Gastrocnemius medialis (tissue), 4 donors: ENCODE measurements at regions not wholly inside any gene's neighbourhood (a gene's known extent, or its start where the extent isn't known, plus 50 kb on each side); places are given as distances from the start of the nearest gene placed in this dataset.

Source experiments
- ATAC-seq, 2 donors: fragments of 150-250 bp; one replicate each; pipeline ENCODE4 v1.9.1; 2016
- DNase-seq, 2 donors: peaks; one replicate each; pipeline ENCODE4 v3.0.0-alpha.2; 2019
- H3K27ac ChIP-seq, 4 donors: fragments of 200-600 bp; sonication (generic); 1 replicate in 1 of 4; 2 replicates in 3 of 4; pipeline ENCODE4 v1.5.1; 2016 to 2018; ENCODE audit warnings: mild to moderate bottlenecking in 2 of 4, moderate library complexity in 1 of 4
- H3K27me3 ChIP-seq, 3 donors: fragments of 200-600 bp; sonication (generic) in 2 of 3; 1 replicate in 1 of 3; 2 replicates in 2 of 3; pipeline versions ENCODE4 v1.5.1 to v1.6.0; 2016 to 2019; ENCODE audit warnings: mild to moderate bottlenecking in 1 of 3, moderate library complexity in 1 of 3
- H3K36me3 ChIP-seq, 2 donors: fragments of 200-600 bp; sonication (generic) in 1 of 2; one replicate each; pipeline ENCODE4 v1.5.1; 2017 to 2018
- H3K4me1 ChIP-seq, 2 donors: fragments of 200-600 bp; sonication (generic) in 1 of 2; one replicate each; pipeline ENCODE4 v1.5.1; 2016 to 2017; ENCODE audit warnings: mild to moderate bottlenecking in 2 of 2
- H3K4me3 ChIP-seq, 4 donors: fragments of 200-600 bp; sonication (generic) in 3 of 4; 1 replicate in 1 of 4; 2 replicates in 3 of 4; pipeline ENCODE4 v1.5.1; 2016 to 2019; ENCODE audit warnings: mild to moderate bottlenecking in 2 of 4
- H3K9me3 ChIP-seq, 3 donors: fragments of 200-600 bp; sonication (generic) in 2 of 3; 1 replicate in 1 of 3; 2 replicates in 2 of 3; pipeline ENCODE4 v1.5.1; 2016 to 2019
- POLR2A ChIP-seq, 2 donors: fragments of 450-650 bp; IDR thresholded peaks; one replicate each; pipeline ENCODE4 v1.6.1; 2017; ENCODE audit warnings: antibody characterized with exemption in 2 of 2, mild to moderate bottlenecking in 2 of 2, moderate library complexity in 2 of 2
- in situ Hi-C, 4 donors: fragments of 200-750 bp; cut with MboI; loops; one replicate each; pipeline versions ENCODE4 v1.15.0 to v1.8.0; 2017; ENCODE audit warnings: low sequenced_read_pairs in 4 of 4
- intact Hi-C: fragments of 100-400 bp; cut with DNase I; formaldehyde crosslinking; loops from one replicate; pipeline ENCODE4 v1.15.1; 2023; ENCODE audit warnings: low total_unique reads
- TF ChIP-seq, protein P1 (sequence below), 5 experiments: fragments of 450-650 bp in 3 of 5; fragments of 200-600 bp in 2 of 5; sonication (generic) in 2 of 5; IDR thresholded peaks in 4 of 5; conservative IDR thresholded peaks in 1 of 5; 1 replicate in 4 of 5; 2 replicates in 1 of 5; pipeline ENCODE4 v1.5.1; 2016 to 2019; ENCODE audit warnings: antibody characterized with exemption in 5 of 5, mild to moderate bottlenecking in 3 of 5, moderate library complexity in 3 of 5

GRCh38 chr11:103727262-103727661 is 309.2 kb upstream of the DDI1 start:
- DNase-seq = no peak
- no peaks in the 10 kb centered on the region for H3K4me1 ChIP-seq
- no peak overlapping the region for H3K4me3 ChIP-seq
- in situ Hi-C loops = no loop called here
- intact Hi-C loops = no loop called here
- TF ChIP-seq, protein P1, sequence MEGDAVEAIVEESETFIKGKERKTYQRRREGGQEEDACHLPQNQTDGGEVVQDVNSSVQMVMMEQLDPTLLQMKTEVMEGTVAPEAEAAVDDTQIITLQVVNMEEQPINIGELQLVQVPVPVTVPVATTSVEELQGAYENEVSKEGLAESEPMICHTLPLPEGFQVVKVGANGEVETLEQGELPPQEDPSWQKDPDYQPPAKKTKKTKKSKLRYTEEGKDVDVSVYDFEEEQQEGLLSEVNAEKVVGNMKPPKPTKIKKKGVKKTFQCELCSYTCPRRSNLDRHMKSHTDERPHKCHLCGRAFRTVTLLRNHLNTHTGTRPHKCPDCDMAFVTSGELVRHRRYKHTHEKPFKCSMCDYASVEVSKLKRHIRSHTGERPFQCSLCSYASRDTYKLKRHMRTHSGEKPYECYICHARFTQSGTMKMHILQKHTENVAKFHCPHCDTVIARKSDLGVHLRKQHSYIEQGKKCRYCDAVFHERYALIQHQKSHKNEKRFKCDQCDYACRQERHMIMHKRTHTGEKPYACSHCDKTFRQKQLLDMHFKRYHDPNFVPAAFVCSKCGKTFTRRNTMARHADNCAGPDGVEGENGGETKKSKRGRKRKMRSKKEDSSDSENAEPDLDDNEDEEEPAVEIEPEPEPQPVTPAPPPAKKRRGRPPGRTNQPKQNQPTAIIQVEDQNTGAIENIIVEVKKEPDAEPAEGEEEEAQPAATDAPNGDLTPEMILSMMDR (IDR thresholded peaks at IDR 0.05 in 4 of 5, conservative IDR thresholded peaks at IDR 0.05 in 1 of 5) = no peak
- TF ChIP-seq POLR2A (IDR thresholded peaks at IDR 0.05) = no peak
- H3K9me3 ChIP-seq = no peaks in the 10 kb centered on the region
- no peak overlapping the region for H3K27ac ChIP-seq
- ATAC-seq = no peak
- no peaks in the 10 kb centered on the region for H3K36me3 ChIP-seq
- H3K27me3 ChIP-seq = no peaks in the 10 kb centered on the region

DNA sequence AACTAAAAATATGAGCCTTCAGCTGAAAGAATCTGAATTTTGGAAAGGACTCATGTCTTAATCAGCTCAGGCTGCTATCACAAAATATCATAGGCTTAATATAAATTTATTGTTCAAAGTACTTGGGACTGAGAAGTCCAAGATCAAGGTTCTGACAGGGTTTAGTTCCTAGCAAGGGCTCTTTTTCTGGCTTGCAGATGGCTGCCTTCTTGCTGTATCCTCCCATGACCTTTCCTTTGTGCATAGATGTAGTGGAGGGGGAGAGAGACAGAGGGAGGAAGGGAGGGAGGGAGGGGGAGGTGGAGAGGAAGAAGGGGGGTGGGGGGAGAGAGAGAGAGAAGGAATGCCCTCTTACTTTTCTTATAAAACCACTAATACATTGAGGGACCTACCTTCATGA is 306.8 kb upstream of the DDI1 start:
- Histone ChIP-seq H3K4me3 (no peak overlapping the region), H3K9me3 (no peaks in the 10 kb centered on the region), H3K4me1 (no peaks in the 10 kb centered on the region), H3K36me3 (no peaks in the 10 kb centered on the region), H3K27ac (no peak overlapping the region), H3K27me3 (no peaks in the 10 kb centered on the region)
- in situ Hi-C loops (no loop called here), intact Hi-C loops (no loop called here)
- DNase-seq (no peak), ATAC-seq (no peak)
- no peak for TF ChIP-seq POLR2A (IDR thresholded peaks at IDR 0.05)
- TF ChIP-seq, protein P1 (IDR thresholded peaks at IDR 0.05 in 4 of 5, conservative IDR thresholded peaks at IDR 0.05 in 1 of 5) = no peak

GRCh38 chr11:103730131-103730940 is 306.1 kb upstream of the DDI1 start:
- Histone ChIP-seq H3K4me1 (no peaks in the 10 kb centered on the region), H3K27ac (no peak overlapping the region), H3K9me3 (no peaks in the 10 kb centered on the region), H3K36me3 (no peaks in the 10 kb centered on the region), H3K27me3 (no peaks in the 10 kb centered on the region), H3K4me3 (no peak overlapping the region)
- in situ Hi-C loops = no loop called here
- ATAC-seq (no peak), DNase-seq (no peak)
- TF ChIP-seq, protein P1 (IDR thresholded peaks at IDR 0.05 in 4 of 5, conservative IDR thresholded peaks at IDR 0.05 in 1 of 5) = no peak
- TF ChIP-seq POLR2A (IDR thresholded peaks at IDR 0.05) = no peak
- intact Hi-C loops = no loop called here

GRCh38 chr11:103731670-103732069 is 304.8 kb upstream of the DDI1 start:
- no peak overlapping the region for H3K27ac ChIP-seq
- in situ Hi-C loops = no loop called here
- no peak for ATAC-seq
- no peak overlapping the region for H3K4me3 ChIP-seq
- H3K4me1 ChIP-seq = no peaks in the 10 kb centered on the region
- no peak for DNase-seq
- TF ChIP-seq, protein P1 (IDR thresholded peaks at IDR 0.05 in 4 of 5, conservative IDR thresholded peaks at IDR 0.05 in 1 of 5) = no peak
- TF ChIP-seq POLR2A (IDR thresholded peaks at IDR 0.05) = no peak
- no peaks in the 10 kb centered on the region for H3K9me3 ChIP-seq
- no peaks in the 10 kb centered on the region for H3K36me3 ChIP-seq
- intact Hi-C loops = no loop called here
- no peaks in the 10 kb centered on the region for H3K27me3 ChIP-seq

DNA sequence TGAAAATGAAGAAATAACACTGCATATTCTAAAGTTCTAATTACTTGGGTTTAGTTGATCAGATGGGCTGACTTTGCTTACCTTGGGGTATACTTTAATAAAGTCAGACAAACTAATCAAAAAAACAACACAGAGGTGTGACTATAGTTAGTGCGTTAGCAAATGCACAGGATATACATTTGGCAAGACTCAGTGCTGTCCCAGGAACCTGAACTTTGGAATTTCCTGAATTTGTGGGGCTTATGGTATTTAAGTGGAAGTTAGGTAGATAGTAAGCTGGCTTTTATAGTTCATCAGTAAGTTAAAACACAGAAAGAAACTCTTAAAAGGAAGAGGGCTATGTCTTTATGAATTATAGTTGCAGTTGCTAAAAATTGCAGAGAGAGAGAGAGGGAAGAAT is 302.6 kb upstream of the DDI1 start:
- H3K4me1 ChIP-seq = no peaks in the 10 kb centered on the region
- no peak overlapping the region for H3K27ac ChIP-seq
- ATAC-seq = no peak

More for the DNA sequence above, 302.6 kb upstream of the DDI1 start:
- Histone ChIP-seq H3K4me3 (no peak overlapping the region), H3K36me3 (no peaks in the 10 kb centered on the region), H3K27me3 (no peaks in the 10 kb centered on the region), H3K9me3 (no peaks in the 10 kb centered on the region)
- DNase-seq = no peak
- intact Hi-C loops (no loop called here), in situ Hi-C loops (no loop called here)
- TF ChIP-seq, protein P1 (IDR thresholded peaks at IDR 0.05 in 4 of 5, conservative IDR thresholded peaks at IDR 0.05 in 1 of 5) = no peak
- no peak for TF ChIP-seq POLR2A (IDR thresholded peaks at IDR 0.05)
